K562 (cell line): ENCODE measurements at regions not wholly inside any gene's neighbourhood (a gene's known extent, or its start where the extent isn't known, plus 50 kb on each side); places are given as distances from the start of the nearest gene placed in this dataset.

Source experiments
- ATAC-seq: fragments of 200-7000 bp; cut with Tn5 transposase; 3 replicates; pipeline ENCODE4 v1.9.1; 2020; ENCODE audit warnings: moderate library complexity
- BruUV-seq: library from RNA; stranded (reverse); fragments of 400-500 nt; replicated peaks from 2 replicates; lab custom pipeline; 2021; lab: Mats Ljungman, UMichigan
- CTCF ChIA-PET: fragments of 300-600 bp; formaldehyde crosslinking; extraction: SDS; loops from one replicate; lab custom pipeline; 2021; ENCODE audit warnings: low intra/inter-chr PET ratio; lab: Yijun Ruan, JAX
- POLR2A ChIA-PET: fragments of 300-600, 350-650 bp; sonication (Branson Sonifier 250); formaldehyde crosslinking; extraction: SDS; loops from one replicate; lab custom pipeline; 2021; ENCODE audit warnings: antibody characterized with exemption, inconsistent platforms; lab: Yijun Ruan, JAX
- DNase-seq, 4 experiments: peaks; one replicate each; pipeline versions ENCODE4 v3.0.0 to v3.0.0-alpha.2; 2011 to 2018; ENCODE audit warnings: low spot score in 3 of 4, mixed read lengths in 3 of 4; ENCODE audit errors: extremely low read depth in 1 of 4
- FAIRE-seq: peaks from 2 replicates; lab custom pipeline; 2011; peaks lifted over from hg19 to GRCh38; lab: Jason Lieb, UNC
- H2AFZ ChIP-seq: 2 replicates; pipeline ENCODE4 v1.6.0; 2011; ENCODE audit warnings: low read depth, low read length, control low read depth, inconsistent platforms
- H3K27ac ChIP-seq: fragments of 200-600 bp; 3 replicates; pipeline ENCODE4 v1.8.0; 2011; ENCODE audit warnings: low read depth, mild to moderate bottlenecking, control low read depth, inconsistent platforms, low read length, moderate library complexity, mixed read lengths; ENCODE audit errors: extremely low read depth
- H3K27me3 ChIP-seq, 2 experiments: fragments of 300-600 bp in 1 of 2; 2 replicates in 1 of 2; 3 replicates in 1 of 2; pipeline versions ENCODE4 v1.6.0 to v1.8.0; 2011; ENCODE audit warnings: inconsistent platforms in 2 of 2, low read length in 2 of 2, mild to moderate bottlenecking in 1 of 2, mixed read lengths in 1 of 2, moderate library complexity in 1 of 2; ENCODE audit not compliant: control insufficient read depth in 2 of 2, insufficient read depth in 2 of 2
- H3K36me3 ChIP-seq: fragments of 300-600 bp; 3 replicates; pipeline ENCODE4 v1.8.0; 2011; ENCODE audit warnings: mild to moderate bottlenecking, low read length, inconsistent platforms; ENCODE audit not compliant: control insufficient read depth, insufficient read depth
- H3K4me1 ChIP-seq, 2 experiments: fragments of 200-600 bp in 1 of 2; replicated peaks in 1 of 2; 2 replicates in 1 of 2; 3 replicates in 1 of 2; pipeline versions ENCODE4 v1.5.1 to v1.8.0; 2011; ENCODE audit warnings: inconsistent platforms in 2 of 2, low read length in 2 of 2, mild to moderate bottlenecking in 1 of 2, mixed read lengths in 1 of 2, moderate library complexity in 1 of 2; ENCODE audit not compliant: control insufficient read depth in 2 of 2, insufficient read depth in 2 of 2
- H3K4me2 ChIP-seq: 2 replicates; pipeline ENCODE4 v1.6.1; 2011; ENCODE audit warnings: low read length, control low read depth, inconsistent platforms, mixed read lengths; ENCODE audit not compliant: insufficient read depth
- H3K4me3 ChIP-seq: fragments of 200-600 bp; sonication (generic), shearing (Covaris generic); 2 replicates; pipeline ENCODE4 v1.5.1; 2016; ENCODE audit warnings: control low read depth, inconsistent platforms
- H3K79me2 ChIP-seq: fragments of 200-600 bp; 3 replicates; pipeline ENCODE4 v1.8.0; 2011; ENCODE audit warnings: low read length, inconsistent platforms; ENCODE audit not compliant: control insufficient read depth, insufficient read depth
- H3K9ac ChIP-seq, 2 experiments: 2 replicates each; pipeline versions ENCODE4 v1.6.0 to v1.6.1; 2011; ENCODE audit warnings: low read depth in 2 of 2, low read length in 2 of 2, control low read depth in 1 of 2, inconsistent platforms in 1 of 2, mild to moderate bottlenecking in 1 of 2, mixed read lengths in 1 of 2; ENCODE audit not compliant: insufficient read depth in 1 of 2
- H3K9me1 ChIP-seq: one replicate; pipeline ENCODE4 v1.6.0; 2011; ENCODE audit warnings: inconsistent platforms, mild to moderate bottlenecking, low read length, moderate library complexity; ENCODE audit not compliant: control insufficient read depth, insufficient read depth
- H3K9me3 ChIP-seq: replicated peaks from 2 replicates; pipeline ENCODE4 v1.5.1; 2011; ENCODE audit warnings: low read depth, low read length, inconsistent platforms; ENCODE audit not compliant: control insufficient read depth, insufficient read depth
- H4K20me1 ChIP-seq: replicated peaks from 2 replicates; pipeline ENCODE4 v1.6.1; 2011; ENCODE audit warnings: low read length, inconsistent platforms, mixed read lengths; ENCODE audit not compliant: control insufficient read depth, insufficient read depth
- BRD4 ChIP-seq: fragments of 200-600 bp; sonication (generic); IDR thresholded peaks from 2 replicates; pipeline ENCODE4 v1.6.1; 2017; ENCODE audit warnings: inconsistent platforms
- CREM ChIP-seq: IDR thresholded peaks from 2 replicates; pipeline ENCODE4 v1.6.1; 2014; ENCODE audit warnings: antibody characterized with exemption, low read depth
- FOXA1 ChIP-seq: fragments of 450-650 bp; IDR thresholded peaks from 2 replicates; pipeline ENCODE4 v1.6.1; 2016; ENCODE audit warnings: mild to moderate bottlenecking, borderline replicate concordance
- MAFG ChIP-seq: fragments of 450-650 bp; conservative IDR thresholded peaks from 2 replicates; pipeline ENCODE4 v1.6.1; 2016; ENCODE audit warnings: missing genetic modification characterization, missing compliant biosample characterization
- NEUROD1 ChIP-seq: fragments of 150-350 bp; IDR thresholded peaks from 2 replicates; pipeline ENCODE4 v1.6.1; 2014; ENCODE audit warnings: borderline replicate concordance, low read length, low read depth; ENCODE audit not compliant: partially characterized antibody
- RBFOX2 ChIP-seq: fragments of 200-400 bp; formaldehyde crosslinking; IDR thresholded peaks from 2 replicates; pipeline ENCODE4 v1.6.1; 2017; ENCODE audit warnings: low read depth, mild to moderate bottlenecking, low read length, moderate library complexity
- SMARCC2 ChIP-seq: fragments of 450-650 bp; IDR thresholded peaks from 2 replicates; pipeline ENCODE4 v1.6.1; 2017; ENCODE audit warnings: antibody characterized with exemption, moderate library complexity, mild to moderate bottlenecking, low read depth
- SPI1 ChIP-seq: IDR thresholded peaks from 2 replicates; pipeline ENCODE4 v1.6.1; 2011; ENCODE audit warnings: low read depth, low read length, control low read depth, borderline replicate concordance
- TSC22D4 ChIP-seq: fragments of 450-650 bp; IDR thresholded peaks from 2 replicates; pipeline ENCODE4 v1.6.1; 2016; ENCODE audit warnings: missing genetic modification characterization, missing biosample characterization, control low read depth
- XRCC5 ChIP-seq: fragments of 200-400 bp; formaldehyde crosslinking; IDR thresholded peaks from 2 replicates; pipeline ENCODE4 v1.6.1; 2017; ENCODE audit warnings: low read depth, mild to moderate bottlenecking, low read length
- ZKSCAN8 ChIP-seq: fragments of 200-800 bp; sonication (Bioruptor generic); IDR thresholded peaks from 2 replicates; pipeline ENCODE4 v1.6.1; 2016; ENCODE audit warnings: missing genetic modification characterization, missing compliant biosample characterization
- ZNF124 ChIP-seq: sonication (generic); formaldehyde crosslinking; IDR thresholded peaks from 2 replicates; pipeline ENCODE4 v1.8.1; 2022; ENCODE audit warnings: missing genetic modification reagents
- ZNF584 ChIP-seq: fragments of 200-800 bp; sonication (Bioruptor generic); IDR thresholded peaks from 2 replicates; pipeline ENCODE4 v1.6.1; 2016; ENCODE audit warnings: low read depth, mild to moderate bottlenecking, missing genetic modification characterization, missing compliant biosample characterization
- ZNF830 ChIP-seq: fragments of 250-450 bp; sonication (Bioruptor Pico); IDR thresholded peaks from 2 replicates; pipeline ENCODE4 v1.5.0; 2021; ENCODE audit warnings: mild to moderate bottlenecking
- WGBS: fragments of 100-300 bp; shearing (Covaris generic); methylation state at CpG from one replicate; pipeline ENCODE4 v1.1.6; 2016; ENCODE audit warnings: low coverage, mixed read lengths; ENCODE audit not compliant: insufficient coverage; ENCODE audit errors: missing lambda C conversion rate; 5-methylcytosine and 5-hydroxymethylcytosine counted together
- in situ Hi-C: fragments of 300-500 bp; cut with MboI; formaldehyde crosslinking; loops from 4 replicates; pipeline ENCODE4 v1.15.0; 2018; ENCODE audit warnings: inconsistent platforms, mixed read lengths
- intact Hi-C: fragments of 100-400 bp; cut with micrococcal nuclease; formaldehyde crosslinking; loops from 2 replicates; pipeline ENCODE4 v1.14.2; 2022
- TF ChIP-seq, protein P1 (sequence below): fragments of 250-450 bp; sonication (Bioruptor Pico); IDR thresholded peaks from 2 replicates; pipeline ENCODE4 v1.4.0; 2020; ENCODE audit warnings: mild to moderate bottlenecking, moderate library complexity, borderline replicate concordance
- TF ChIP-seq, protein P2 (sequence below): sonication (generic); formaldehyde crosslinking; IDR thresholded peaks from 2 replicates; pipeline ENCODE4 v1.8.0; 2022; ENCODE audit warnings: mild to moderate bottlenecking, missing genetic modification reagents

DNA sequence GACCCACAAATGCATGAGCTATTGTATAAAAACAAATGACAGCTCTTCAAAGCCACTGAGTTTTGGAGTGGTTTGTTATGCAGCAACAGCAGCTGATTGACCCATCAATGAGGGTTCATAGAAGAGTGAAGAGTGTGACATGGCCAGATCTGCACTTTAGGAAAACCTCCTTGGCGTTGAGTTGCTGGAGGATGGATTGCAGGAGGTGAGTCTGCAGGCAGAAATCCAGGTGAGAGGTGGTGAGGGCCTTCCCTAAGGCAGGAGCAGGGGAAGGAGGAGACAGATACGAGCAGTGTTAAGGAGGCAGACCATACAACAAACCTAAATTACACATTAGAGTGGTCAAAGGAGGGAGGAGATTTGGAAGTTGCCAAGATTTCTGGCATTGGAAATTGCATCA, 169.3 kb upstream of the CSF3R start:
- no peaks in the 10 kb centered on the region for H3K4me1 ChIP-seq
- H3K9me1 ChIP-seq = no peaks in the 10 kb centered on the region
- H3K4me2 ChIP-seq = no peak overlapping the region
- DNase-seq (no peak), FAIRE-seq (no peak), ATAC-seq (no peak)
- ChIA-PET POLR2A (interaction anchor here (0.9 to 1.0 kb wide), 2 partner anchors 12 to 33 kb away, joined by 3 to 7 read pairs; no protein-coding TSS in a partner anchor), CTCF (no interaction called here)
- H3K36me3 ChIP-seq = no peaks in the 10 kb centered on the region
- no peak overlapping the region for H3K4me3 ChIP-seq
- no peak overlapping the region for H3K27ac ChIP-seq
- BruUV-seq = no TSS peak
- intact Hi-C loops (no loop called here), in situ Hi-C loops (no loop called here)
- no peak overlapping the region for H2AFZ ChIP-seq
- H3K79me2 ChIP-seq = no peaks in the 10 kb centered on the region
- H3K27me3 ChIP-seq = peaks cover 0 to 31% of the 10 kb centered on the region in 2 experiments; a peak in 4 of 5 replicates
- no peaks in the 10 kb centered on the region for H3K9me3 ChIP-seq
- H3K9ac ChIP-seq = no peak overlapping the region
- 0 out of 2 replicates have a peak, but pooled peaks cover 6% of the 10 kb centered on the region for H4K20me1 ChIP-seq
- 0% methylated on average over 2 of the region's 2 CpGs for WGBS
- TF ChIP-seq FOXA1 (no peak), ZNF124 (CRISPR knock-in tag) (no peak), BRD4 (no peak), SMARCC2 (no peak), ZKSCAN8 (no peak), ZNF584 (CRISPR knock-in tag) (no peak), MAFG (tag) (no peak), CREM (no peak), ZNF830 (CRISPR knock-in tag) (no peak), SPI1 (no peak), RBFOX2 (no peak), NEUROD1 (no peak), TSC22D4 (tag) (no peak), XRCC5 (no peak)
- TF ChIP-seq, protein P1, sequence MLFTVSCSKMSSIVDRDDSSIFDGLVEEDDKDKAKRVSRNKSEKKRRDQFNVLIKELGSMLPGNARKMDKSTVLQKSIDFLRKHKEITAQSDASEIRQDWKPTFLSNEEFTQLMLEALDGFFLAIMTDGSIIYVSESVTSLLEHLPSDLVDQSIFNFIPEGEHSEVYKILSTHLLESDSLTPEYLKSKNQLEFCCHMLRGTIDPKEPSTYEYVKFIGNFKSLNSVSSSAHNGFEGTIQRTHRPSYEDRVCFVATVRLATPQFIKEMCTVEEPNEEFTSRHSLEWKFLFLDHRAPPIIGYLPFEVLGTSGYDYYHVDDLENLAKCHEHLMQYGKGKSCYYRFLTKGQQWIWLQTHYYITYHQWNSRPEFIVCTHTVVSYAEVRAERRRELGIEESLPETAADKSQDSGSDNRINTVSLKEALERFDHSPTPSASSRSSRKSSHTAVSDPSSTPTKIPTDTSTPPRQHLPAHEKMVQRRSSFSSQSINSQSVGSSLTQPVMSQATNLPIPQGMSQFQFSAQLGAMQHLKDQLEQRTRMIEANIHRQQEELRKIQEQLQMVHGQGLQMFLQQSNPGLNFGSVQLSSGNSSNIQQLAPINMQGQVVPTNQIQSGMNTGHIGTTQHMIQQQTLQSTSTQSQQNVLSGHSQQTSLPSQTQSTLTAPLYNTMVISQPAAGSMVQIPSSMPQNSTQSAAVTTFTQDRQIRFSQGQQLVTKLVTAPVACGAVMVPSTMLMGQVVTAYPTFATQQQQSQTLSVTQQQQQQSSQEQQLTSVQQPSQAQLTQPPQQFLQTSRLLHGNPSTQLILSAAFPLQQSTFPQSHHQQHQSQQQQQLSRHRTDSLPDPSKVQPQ (CRISPR knock-in tag) = no peak
- TF ChIP-seq, protein P2, sequence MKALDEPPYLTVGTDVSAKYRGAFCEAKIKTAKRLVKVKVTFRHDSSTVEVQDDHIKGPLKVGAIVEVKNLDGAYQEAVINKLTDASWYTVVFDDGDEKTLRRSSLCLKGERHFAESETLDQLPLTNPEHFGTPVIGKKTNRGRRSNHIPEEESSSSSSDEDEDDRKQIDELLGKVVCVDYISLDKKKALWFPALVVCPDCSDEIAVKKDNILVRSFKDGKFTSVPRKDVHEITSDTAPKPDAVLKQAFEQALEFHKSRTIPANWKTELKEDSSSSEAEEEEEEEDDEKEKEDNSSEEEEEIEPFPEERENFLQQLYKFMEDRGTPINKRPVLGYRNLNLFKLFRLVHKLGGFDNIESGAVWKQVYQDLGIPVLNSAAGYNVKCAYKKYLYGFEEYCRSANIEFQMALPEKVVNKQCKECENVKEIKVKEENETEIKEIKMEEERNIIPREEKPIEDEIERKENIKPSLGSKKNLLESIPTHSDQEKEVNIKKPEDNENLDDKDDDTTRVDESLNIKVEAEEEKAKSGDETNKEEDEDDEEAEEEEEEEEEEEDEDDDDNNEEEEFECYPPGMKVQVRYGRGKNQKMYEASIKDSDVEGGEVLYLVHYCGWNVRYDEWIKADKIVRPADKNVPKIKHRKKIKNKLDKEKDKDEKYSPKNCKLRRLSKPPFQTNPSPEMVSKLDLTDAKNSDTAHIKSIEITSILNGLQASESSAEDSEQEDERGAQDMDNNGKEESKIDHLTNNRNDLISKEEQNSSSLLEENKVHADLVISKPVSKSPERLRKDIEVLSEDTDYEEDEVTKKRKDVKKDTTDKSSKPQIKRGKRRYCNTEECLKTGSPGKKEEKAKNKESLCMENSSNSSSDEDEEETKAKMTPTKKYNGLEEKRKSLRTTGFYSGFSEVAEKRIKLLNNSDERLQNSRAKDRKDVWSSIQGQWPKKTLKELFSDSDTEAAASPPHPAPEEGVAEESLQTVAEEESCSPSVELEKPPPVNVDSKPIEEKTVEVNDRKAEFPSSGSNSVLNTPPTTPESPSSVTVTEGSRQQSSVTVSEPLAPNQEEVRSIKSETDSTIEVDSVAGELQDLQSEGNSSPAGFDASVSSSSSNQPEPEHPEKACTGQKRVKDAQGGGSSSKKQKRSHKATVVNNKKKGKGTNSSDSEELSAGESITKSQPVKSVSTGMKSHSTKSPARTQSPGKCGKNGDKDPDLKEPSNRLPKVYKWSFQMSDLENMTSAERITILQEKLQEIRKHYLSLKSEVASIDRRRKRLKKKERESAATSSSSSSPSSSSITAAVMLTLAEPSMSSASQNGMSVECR (CRISPR knock-in tag) = no peak
